K562 (cell line): ENCODE measurements at regions not wholly inside any gene's neighbourhood (a gene's known extent, or its start where the extent isn't known, plus 50 kb on each side); places are given as distances from the start of the nearest gene placed in this dataset.

Source experiments
- ATAC-seq: fragments of 200-7000 bp; cut with Tn5 transposase; 3 replicates; pipeline ENCODE4 v1.9.1; 2020; ENCODE audit warnings: moderate library complexity
- BruUV-seq: library from RNA; stranded (reverse); fragments of 400-500 nt; replicated peaks from 2 replicates; lab custom pipeline; 2021; lab: Mats Ljungman, UMichigan
- CTCF ChIA-PET: fragments of 300-600 bp; formaldehyde crosslinking; extraction: SDS; loops from one replicate; lab custom pipeline; 2021; ENCODE audit warnings: low intra/inter-chr PET ratio; lab: Yijun Ruan, JAX
- POLR2A ChIA-PET: fragments of 300-600, 350-650 bp; sonication (Branson Sonifier 250); formaldehyde crosslinking; extraction: SDS; loops from one replicate; lab custom pipeline; 2021; ENCODE audit warnings: antibody characterized with exemption, inconsistent platforms; lab: Yijun Ruan, JAX
- DNase-seq, 4 experiments: peaks; one replicate each; pipeline versions ENCODE4 v3.0.0 to v3.0.0-alpha.2; 2011 to 2018; ENCODE audit warnings: low spot score in 3 of 4, mixed read lengths in 3 of 4; ENCODE audit errors: extremely low read depth in 1 of 4
- FAIRE-seq: peaks from 2 replicates; lab custom pipeline; 2011; peaks lifted over from hg19 to GRCh38; lab: Jason Lieb, UNC
- H2AFZ ChIP-seq: 2 replicates; pipeline ENCODE4 v1.6.0; 2011; ENCODE audit warnings: low read depth, low read length, control low read depth, inconsistent platforms
- H3K27ac ChIP-seq: fragments of 200-600 bp; 3 replicates; pipeline ENCODE4 v1.8.0; 2011; ENCODE audit warnings: low read depth, mild to moderate bottlenecking, control low read depth, inconsistent platforms, low read length, moderate library complexity, mixed read lengths; ENCODE audit errors: extremely low read depth
- H3K27me3 ChIP-seq, 2 experiments: fragments of 300-600 bp in 1 of 2; 2 replicates in 1 of 2; 3 replicates in 1 of 2; pipeline versions ENCODE4 v1.6.0 to v1.8.0; 2011; ENCODE audit warnings: inconsistent platforms in 2 of 2, low read length in 2 of 2, mild to moderate bottlenecking in 1 of 2, mixed read lengths in 1 of 2, moderate library complexity in 1 of 2; ENCODE audit not compliant: control insufficient read depth in 2 of 2, insufficient read depth in 2 of 2
- H3K36me3 ChIP-seq: fragments of 300-600 bp; 3 replicates; pipeline ENCODE4 v1.8.0; 2011; ENCODE audit warnings: mild to moderate bottlenecking, low read length, inconsistent platforms; ENCODE audit not compliant: control insufficient read depth, insufficient read depth
- H3K4me1 ChIP-seq, 2 experiments: fragments of 200-600 bp in 1 of 2; replicated peaks in 1 of 2; 2 replicates in 1 of 2; 3 replicates in 1 of 2; pipeline versions ENCODE4 v1.5.1 to v1.8.0; 2011; ENCODE audit warnings: inconsistent platforms in 2 of 2, low read length in 2 of 2, mild to moderate bottlenecking in 1 of 2, mixed read lengths in 1 of 2, moderate library complexity in 1 of 2; ENCODE audit not compliant: control insufficient read depth in 2 of 2, insufficient read depth in 2 of 2
- H3K4me2 ChIP-seq: 2 replicates; pipeline ENCODE4 v1.6.1; 2011; ENCODE audit warnings: low read length, control low read depth, inconsistent platforms, mixed read lengths; ENCODE audit not compliant: insufficient read depth
- H3K4me3 ChIP-seq: fragments of 200-600 bp; sonication (generic), shearing (Covaris generic); 2 replicates; pipeline ENCODE4 v1.5.1; 2016; ENCODE audit warnings: control low read depth, inconsistent platforms
- H3K79me2 ChIP-seq: fragments of 200-600 bp; 3 replicates; pipeline ENCODE4 v1.8.0; 2011; ENCODE audit warnings: low read length, inconsistent platforms; ENCODE audit not compliant: control insufficient read depth, insufficient read depth
- H3K9ac ChIP-seq, 2 experiments: 2 replicates each; pipeline versions ENCODE4 v1.6.0 to v1.6.1; 2011; ENCODE audit warnings: low read depth in 2 of 2, low read length in 2 of 2, control low read depth in 1 of 2, inconsistent platforms in 1 of 2, mild to moderate bottlenecking in 1 of 2, mixed read lengths in 1 of 2; ENCODE audit not compliant: insufficient read depth in 1 of 2
- H3K9me1 ChIP-seq: one replicate; pipeline ENCODE4 v1.6.0; 2011; ENCODE audit warnings: inconsistent platforms, mild to moderate bottlenecking, low read length, moderate library complexity; ENCODE audit not compliant: control insufficient read depth, insufficient read depth
- H3K9me3 ChIP-seq: replicated peaks from 2 replicates; pipeline ENCODE4 v1.5.1; 2011; ENCODE audit warnings: low read depth, low read length, inconsistent platforms; ENCODE audit not compliant: control insufficient read depth, insufficient read depth
- H4K20me1 ChIP-seq: replicated peaks from 2 replicates; pipeline ENCODE4 v1.6.1; 2011; ENCODE audit warnings: low read length, inconsistent platforms, mixed read lengths; ENCODE audit not compliant: control insufficient read depth, insufficient read depth
- ARID3A ChIP-seq: IDR thresholded peaks from 2 replicates; pipeline ENCODE4 v1.6.1; 2012; ENCODE audit warnings: low read depth, low read length, improper control_type of control experiment, borderline replicate concordance
- CHCHD3 ChIP-seq: fragments of 250-450 bp; sonication (Bioruptor Pico); IDR thresholded peaks from 2 replicates; pipeline ENCODE4 v2.1.2; 2022; ENCODE audit warnings: mild to moderate bottlenecking
- DPF2 ChIP-seq: fragments of 450-650 bp; IDR thresholded peaks from 2 replicates; pipeline ENCODE4 v1.6.1; 2016
- HNRNPH1 ChIP-seq: fragments of 200-400 bp; formaldehyde crosslinking; optimal IDR thresholded peaks from 2 replicates; pipeline ENCODE3; 2017; ENCODE audit warnings: low read depth, mild to moderate bottlenecking, low read length, moderate library complexity
- IRF9 ChIP-seq: fragments of 450-650 bp; IDR thresholded peaks from 2 replicates; pipeline ENCODE4 v1.6.1; 2016; ENCODE audit warnings: missing biosample characterization, missing genetic modification characterization
- MTA3 ChIP-seq: fragments of 450-650 bp; formaldehyde crosslinking; IDR thresholded peaks from 2 replicates; pipeline ENCODE4 v1.6.1; 2017; ENCODE audit warnings: mild to moderate bottlenecking, borderline replicate concordance
- PPARD ChIP-seq: fragments of 250-450 bp; sonication (Bioruptor Pico); IDR thresholded peaks from 2 replicates; pipeline ENCODE4 v1.8.0; 2022; ENCODE audit warnings: inconsistent platforms, mild to moderate bottlenecking, moderate library complexity
- RBM17 ChIP-seq: fragments of 200-400 bp; formaldehyde crosslinking; IDR thresholded peaks from 2 replicates; pipeline ENCODE4 v1.6.1; 2017; ENCODE audit warnings: low read depth, mild to moderate bottlenecking, low read length, borderline replicate concordance
- RBM25 ChIP-seq: fragments of 200-400 bp; formaldehyde crosslinking; IDR thresholded peaks from 2 replicates; pipeline ENCODE4 v1.6.1; 2018; ENCODE audit warnings: low read length, low read depth, moderate library complexity; ENCODE audit not compliant: severe bottlenecking
- RUNX1 ChIP-seq: sonication (generic); IDR thresholded peaks from 2 replicates; pipeline ENCODE4 v1.6.1; 2016; ENCODE audit warnings: antibody characterized with exemption, low read depth
- SNIP1 ChIP-seq: fragments of 450-650 bp; IDR thresholded peaks from 2 replicates; pipeline ENCODE4 v1.7.1; 2017; ENCODE audit warnings: low read depth, mild to moderate bottlenecking
- TCF3 ChIP-seq: sonication (generic); formaldehyde crosslinking; IDR thresholded peaks from 2 replicates; pipeline ENCODE4 v1.4.0; 2020; ENCODE audit warnings: mild to moderate bottlenecking, missing genetic modification reagents
- U2AF2 ChIP-seq: fragments of 200-400 bp; formaldehyde crosslinking; optimal IDR thresholded peaks from 2 replicates; pipeline ENCODE3; 2017; ENCODE audit warnings: low read depth, mild to moderate bottlenecking, low read length
- ZNF511 ChIP-seq: sonication (generic); formaldehyde crosslinking; IDR thresholded peaks from 2 replicates; pipeline ENCODE4 v1.8.0; 2022; ENCODE audit warnings: mild to moderate bottlenecking, missing genetic modification reagents
- WGBS: fragments of 100-300 bp; shearing (Covaris generic); methylation state at CpG from one replicate; pipeline ENCODE4 v1.1.6; 2016; ENCODE audit warnings: low coverage, mixed read lengths; ENCODE audit not compliant: insufficient coverage; ENCODE audit errors: missing lambda C conversion rate; 5-methylcytosine and 5-hydroxymethylcytosine counted together
- in situ Hi-C: fragments of 300-500 bp; cut with MboI; formaldehyde crosslinking; loops from 4 replicates; pipeline ENCODE4 v1.15.0; 2018; ENCODE audit warnings: inconsistent platforms, mixed read lengths
- intact Hi-C: fragments of 100-400 bp; cut with micrococcal nuclease; formaldehyde crosslinking; loops from 2 replicates; pipeline ENCODE4 v1.14.2; 2022

GRCh38 chr14:82488473-82488872 lies 954.8 kb upstream of the SEL1L start:
- Histone ChIP-seq H3K9ac (no peak overlapping the region), H2AFZ (no peak overlapping the region), H3K27ac (no peak overlapping the region), H3K4me3 (no peak overlapping the region), H3K79me2 (no peaks in the 10 kb centered on the region), H3K4me1 (no peaks in the 10 kb centered on the region), H4K20me1 (no peaks in the 10 kb centered on the region), H3K27me3 (no peaks in the 10 kb centered on the region), H3K9me3 (no peaks in the 10 kb centered on the region), H3K9me1 (no peaks in the 10 kb centered on the region), H3K36me3 (no peaks in the 10 kb centered on the region), H3K4me2 (no peak overlapping the region)
- no TSS peak for BruUV-seq
- FAIRE-seq: no peak
- in situ Hi-C loops (no loop called here), intact Hi-C loops (no loop called here)
- POLR2A ChIA-PET: no interaction called here
- 10% methylated on average over 2 of the region's 2 CpGs for WGBS
- CTCF ChIA-PET: no interaction called here
- no peak for TF ChIP-seq RUNX1
- no peak for TF ChIP-seq U2AF2
- no peak for TF ChIP-seq IRF9 (tag)
- no peak for TF ChIP-seq RBM25
- ATAC-seq: no peak
- DNase-seq: no peak

GRCh38 chr14:82490397-82490796 lies 956.7 kb upstream of the SEL1L start:
- no peak for FAIRE-seq
- no peaks in the 10 kb centered on the region for H3K4me1 ChIP-seq
- H3K79me2 ChIP-seq: no peaks in the 10 kb centered on the region
- intact Hi-C loops: no loop called here
- H3K36me3 ChIP-seq: no peaks in the 10 kb centered on the region
- no peak overlapping the region for H3K27ac ChIP-seq
- TF ChIP-seq SNIP1 (no peak), CHCHD3 (CRISPR knock-in tag) (no peak), ARID3A (no peak), MTA3 (no peak), RBM17 (no peak), HNRNPH1 (no peak), DPF2 (no peak), ZNF511 (CRISPR knock-in tag) (no peak), TCF3 (no peak), PPARD (no peak)
- TF ChIP-seq, all 486 proteins: peak for 0
- H4K20me1 ChIP-seq: no peaks in the 10 kb centered on the region
- no peak overlapping the region for H3K4me2 ChIP-seq
- WGBS: 0% methylated on average over 1 of the region's 1 CpG
- POLR2A ChIA-PET: no interaction called here
- no peaks in the 10 kb centered on the region for H3K9me3 ChIP-seq
- H2AFZ ChIP-seq: no peak overlapping the region
- DNase-seq (no peak), ATAC-seq (no peak)
- H3K9me1 ChIP-seq: no peaks in the 10 kb centered on the region
- in situ Hi-C loops: no loop called here
- no peak overlapping the region for H3K4me3 ChIP-seq
- no peak overlapping the region for H3K9ac ChIP-seq
- no peaks in the 10 kb centered on the region for H3K27me3 ChIP-seq
- CTCF ChIA-PET: no interaction called here
- BruUV-seq: no TSS peak
